GM12878 (cell line): ENCODE measurements at regions not wholly inside any gene's neighbourhood (a gene's known extent, or its start where the extent isn't known, plus 50 kb on each side); places are given as distances from the start of the nearest gene placed in this dataset.

Experiments
- ATAC-seq: fragments of 200-7000 bp; cut with Tn5 transposase; 3 replicates; pipeline ENCODE4 v1.9.1; 2020; ENCODE audit warnings: mild to moderate bottlenecking, moderate library complexity
- BruUV-seq: library from RNA; stranded (reverse); fragments of 400-500 nt; replicated peaks from 2 replicates; lab custom pipeline; 2021; lab: Mats Ljungman, UMichigan
- CTCF ChIA-PET: fragments of 300-600 bp; sonication (Branson Sonifier 250); formaldehyde crosslinking; extraction: SDS; loops from one replicate; lab custom pipeline; 2021; ENCODE audit warnings: inconsistent platforms; lab: Yijun Ruan, JAX
- POLR2A ChIA-PET: fragments of 350-600 bp; formaldehyde crosslinking; extraction: SDS; loops from one replicate; lab custom pipeline; 2021; ENCODE audit warnings: inconsistent platforms; lab: Charles Lee
- RAD21 ChIA-PET: fragments of 300-600 bp; sonication (Branson Sonifier 250); formaldehyde crosslinking; loops from one replicate; lab custom pipeline; 2023; ENCODE audit warnings: antibody characterized with exemption; ENCODE audit not compliant: unreplicated experiment; lab: Charles Lee
- SMC1A ChIA-PET: fragments of 300-600 bp; sonication (Branson Sonifier 250); formaldehyde crosslinking; loops from one replicate; lab custom pipeline; 2023; ENCODE audit not compliant: unreplicated experiment, uncharacterized antibody; lab: Charles Lee
- DNase-seq: peaks from one replicate; pipeline ENCODE4 v3.0.0-alpha.2; 2011; ENCODE audit warnings: low read depth, low spot score
- FAIRE-seq: peaks from 3 replicates; lab custom pipeline; 2011; peaks lifted over from hg19 to GRCh38; lab: Jason Lieb, UNC
- H2AFZ ChIP-seq: 2 replicates; pipeline ENCODE4 v1.6.0; 2011; ENCODE audit warnings: low read depth, low read length, control low read depth; ENCODE audit not compliant: control insufficient read depth
- H3K27ac ChIP-seq: 2 replicates; pipeline ENCODE4 v1.5.1; 2011; ENCODE audit warnings: control low read depth; ENCODE audit not compliant: control insufficient read depth, insufficient read depth
- H3K27me3 ChIP-seq, 2 experiments: replicated peaks in 1 of 2; 2 replicates each; pipeline versions ENCODE4 v1.6.0 to v1.6.1; 2011; ENCODE audit warnings: low read length in 1 of 2; ENCODE audit not compliant: control insufficient read depth in 2 of 2, insufficient read depth in 2 of 2
- H3K36me3 ChIP-seq, 2 experiments: 2 replicates each; pipeline ENCODE4 v1.5.1; 2011; ENCODE audit warnings: low read length in 1 of 2; ENCODE audit not compliant: control insufficient read depth in 2 of 2, insufficient read depth in 2 of 2
- H3K4me1 ChIP-seq: 2 replicates; pipeline ENCODE4 v1.6.1; 2011; ENCODE audit warnings: mild to moderate bottlenecking, low read length, moderate library complexity, mixed read lengths; ENCODE audit not compliant: control insufficient read depth, insufficient read depth
- H3K4me2 ChIP-seq: 2 replicates; pipeline ENCODE4 v1.6.0; 2011; ENCODE audit warnings: control low read depth; ENCODE audit not compliant: control insufficient read depth, insufficient read depth
- H3K4me3 ChIP-seq: fragments of 200-600 bp; sonication (generic); 2 replicates; pipeline ENCODE4 v1.5.1; 2016
- H3K79me2 ChIP-seq: 2 replicates; pipeline ENCODE4 v1.6.0; 2011; ENCODE audit warnings: low read length; ENCODE audit not compliant: control insufficient read depth, insufficient read depth
- H3K9ac ChIP-seq: 2 replicates; pipeline ENCODE4 v1.8.0; 2011; ENCODE audit warnings: low read length, control low read depth, mixed read lengths; ENCODE audit not compliant: control insufficient read depth, insufficient read depth
- H3K9me3 ChIP-seq: replicated peaks from 3 replicates; pipeline ENCODE4 v1.5.1; 2011; ENCODE audit warnings: mild to moderate bottlenecking, low read length; ENCODE audit not compliant: control insufficient read depth, insufficient read depth
- H4K20me1 ChIP-seq: 2 replicates; pipeline ENCODE4 v1.6.0; 2011; ENCODE audit not compliant: control insufficient read depth, insufficient read depth
- ATF2 ChIP-seq: IDR thresholded peaks from 2 replicates; pipeline ENCODE4 v1.6.1; 2012; ENCODE audit warnings: low read length, inconsistent platforms
- CHD2 ChIP-seq: IDR thresholded peaks from 2 replicates; pipeline ENCODE4 v1.6.1; 2011; ENCODE audit warnings: low read depth, low read length, improper control_type of control experiment, borderline replicate concordance
- NFXL1 ChIP-seq: fragments of 450-650 bp; IDR thresholded peaks from 2 replicates; pipeline ENCODE4 v1.6.1; 2017; ENCODE audit warnings: antibody characterized with exemption, mild to moderate bottlenecking, borderline replicate concordance
- NFYB ChIP-seq: IDR thresholded peaks from 2 replicates; pipeline ENCODE4 v1.6.1; 2011; ENCODE audit warnings: low read depth, mild to moderate bottlenecking, low read length, improper control_type of control experiment, moderate library complexity; ENCODE audit not compliant: insufficient read depth
- STAT1 ChIP-seq: fragments of 450-650 bp; conservative IDR thresholded peaks from 2 replicates; pipeline ENCODE4 v1.6.1; 2014; ENCODE audit warnings: antibody characterized with exemption, mild to moderate bottlenecking
- YY1 ChIP-seq: IDR thresholded peaks from 2 replicates; pipeline ENCODE4 v1.6.1; 2011; ENCODE audit warnings: low read depth, mild to moderate bottlenecking, low read length
- ZNF207 ChIP-seq: fragments of 450-650 bp; IDR thresholded peaks from 2 replicates; pipeline ENCODE4 v1.6.1; 2014; ENCODE audit warnings: antibody characterized with exemption, mild to moderate bottlenecking, borderline replicate concordance
- WGBS: methylation state at CpG from one replicate; pipeline ENCODE4 v1.1.6; 2016; ENCODE audit warnings: low lambda C conversion rate; ENCODE audit not compliant: insufficient replicate concordance, insufficient coverage; ENCODE audit errors: missing lambda C conversion rate; 5-methylcytosine and 5-hydroxymethylcytosine counted together
- in situ Hi-C: fragments of 300-500 bp; cut with MboI; formaldehyde crosslinking; loops from 9 replicates; pipeline ENCODE4 v1.14.3; 2018; ENCODE audit warnings: mixed read lengths
- intact Hi-C: fragments of 100-400 bp; cut with micrococcal nuclease; formaldehyde crosslinking; loops from one replicate; pipeline ENCODE4 v1.14.2; 2022; ENCODE audit not compliant: unreplicated experiment

GRCh38 chr11:45518141-45518832, 147.1 kb downstream of the CHST1 start:
- H3K9ac ChIP-seq, result no peak overlapping the region
- no peak for TF ChIP-seq YY1
- TF ChIP-seq NFYB, result no peak
- no peak for TF ChIP-seq NFXL1
- TF ChIP-seq, all 136 proteins: peak for 0
- no peaks in the 10 kb centered on the region for H3K4me1 ChIP-seq
- no peaks in the 10 kb centered on the region; a peak in 1 of 4 replicates for H3K27me3 ChIP-seq
- H3K27ac ChIP-seq, result no peak overlapping the region
- intact Hi-C loops, result no loop called here
- H4K20me1 ChIP-seq, result no peaks in the 10 kb centered on the region
- FAIRE-seq (no peak), DNase-seq (no peak), ATAC-seq (no peak)
- in situ Hi-C loops, result no loop called here
- WGBS, result 48% methylated on average over 22 of the region's 22 CpGs
- SMC1A ChIA-PET, result no interaction called here
- H3K4me2 ChIP-seq, result no peak overlapping the region
- H2AFZ ChIP-seq, result no peak overlapping the region
- CTCF ChIA-PET, result no interaction called here
- BruUV-seq, result no TSS peak
- RAD21 ChIA-PET, result no interaction called here
- POLR2A ChIA-PET, result no interaction called here
- no peaks in the 10 kb centered on the region; the same call in 2 of the 3 replicates for H3K9me3 ChIP-seq
- H3K4me3 ChIP-seq, result no peak overlapping the region
- H3K79me2 ChIP-seq, result no peaks in the 10 kb centered on the region
- H3K36me3 ChIP-seq, result no peaks in the 10 kb centered on the region

- WGBS, result 36% methylated on average over 11 of the region's 11 CpGs
- TF ChIP-seq ZNF207 (no peak), CHD2 (no peak), STAT1 (no peak), ATF2 (no peak)
- no peak overlapping the region for H2AFZ ChIP-seq
- H3K4me1 ChIP-seq, result no peaks in the 10 kb centered on the region
- no peak overlapping the region for H3K9ac ChIP-seq
- ChIA-PET CTCF (no interaction called here), POLR2A (no interaction called here), SMC1A (no interaction called here), RAD21 (no interaction called here)
- H3K27ac ChIP-seq, result no peak overlapping the region
- peaks cover 0 to 4% of the 10 kb centered on the region in 2 experiments; a peak in 1 of 4 replicates for H3K27me3 ChIP-seq
- no peaks in the 10 kb centered on the region for H4K20me1 ChIP-seq
- no peak overlapping the region for H3K4me3 ChIP-seq
- no peak for DNase-seq
- H3K36me3 ChIP-seq, result no peaks in the 10 kb centered on the region
- ATAC-seq, result no peak
- intact Hi-C loops (no loop called here), in situ Hi-C loops (no loop called here)
- H3K79me2 ChIP-seq, result no peaks in the 10 kb centered on the region
- FAIRE-seq, result no peak
- H3K9me3 ChIP-seq, result no peaks in the 10 kb centered on the region; the same call in 2 of the 3 replicates
- H3K4me2 ChIP-seq, result no peak overlapping the region
- BruUV-seq, result no TSS peak
Measured at GRCh38 chr11:45517171-45517770, 148.2 kb downstream of the CHST1 start.
